H1 (cell line): ENCODE measurements at regions not wholly inside any gene's neighbourhood (a gene's known extent, or its start where the extent isn't known, plus 50 kb on each side); places are given as distances from the start of the nearest gene placed in this dataset.

Experiments used
- CTCF ChIA-PET: fragments of 300-600 bp; sonication (Branson Sonifier 250); formaldehyde crosslinking; loops from one replicate; lab custom pipeline; 2021; ENCODE audit not compliant: partially characterized antibody; lab: Charles Lee
- POLR2A ChIA-PET: fragments of 300-600 bp; sonication (Branson Sonifier 250); formaldehyde crosslinking; loops from one replicate; lab custom pipeline; 2021; ENCODE audit warnings: inconsistent platforms; ENCODE audit not compliant: partially characterized antibody; lab: Charles Lee
- DNase-seq, 2 experiments: peaks; one replicate each; pipeline versions ENCODE4 v3.0.0 to v3.0.0-alpha.2; 2010 to 2022; ENCODE audit warnings: low spot score in 2 of 2, low read depth in 1 of 2, mixed read lengths in 1 of 2
- FAIRE-seq: peaks from 2 replicates; lab custom pipeline; 2011; peaks lifted over from hg19 to GRCh38; lab: Jason Lieb, UNC
- H2AFZ ChIP-seq: 2 replicates; pipeline ENCODE4 v1.8.1; 2012; ENCODE audit warnings: low read length, inconsistent platforms
- H2AK5ac ChIP-seq: 2 replicates; pipeline ENCODE4 v1.6.1; 2013; ENCODE audit warnings: low read depth, low read length
- H2BK120ac ChIP-seq: replicated peaks from 2 replicates; pipeline ENCODE3; 2013; ENCODE audit warnings: low read depth, low read length, inconsistent platforms
- H2BK12ac ChIP-seq: 2 replicates; pipeline ENCODE4 v1.6.1; 2013; ENCODE audit warnings: low read depth, low read length
- H2BK15ac ChIP-seq: 2 replicates; pipeline ENCODE4 v1.6.1; 2013; ENCODE audit warnings: low read length
- H2BK20ac ChIP-seq: 2 replicates; pipeline ENCODE4 v1.6.1; 2013; ENCODE audit warnings: low read length
- H2BK5ac ChIP-seq: 2 replicates; pipeline ENCODE4 v1.6.1; 2013; ENCODE audit warnings: low read depth, low read length
- H3K14ac ChIP-seq: 2 replicates; pipeline ENCODE4 v1.6.1; 2013; ENCODE audit warnings: inconsistent platforms; ENCODE audit not compliant: insufficient read length
- H3K18ac ChIP-seq: 2 replicates; pipeline ENCODE4 v1.6.1; 2013; ENCODE audit warnings: low read length; ENCODE audit errors: extremely low read depth
- H3K23ac ChIP-seq: 2 replicates; pipeline ENCODE4 v1.6.1; 2013; ENCODE audit warnings: inconsistent platforms; ENCODE audit not compliant: insufficient read length
- H3K23me2 ChIP-seq: 2 replicates; pipeline ENCODE4 v1.6.1; 2013; ENCODE audit warnings: low read depth, low read length
- H3K27ac ChIP-seq: 2 replicates; pipeline ENCODE4 v1.6.1; 2011; ENCODE audit warnings: low read depth, low read length, inconsistent platforms
- H3K27me3 ChIP-seq, 4 experiments: replicated peaks in 1 of 4; 1 replicate in 1 of 4; 2 replicates in 3 of 4; pipeline versions ENCODE4 v1.6.1 to v1.8.1; 2011 to 2013; ENCODE audit warnings: low read length in 3 of 4, mild to moderate bottlenecking in 3 of 4, inconsistent platforms in 2 of 4, mixed read lengths in 2 of 4, moderate library complexity in 1 of 4; ENCODE audit not compliant: control insufficient read depth in 3 of 4, insufficient read depth in 3 of 4; ENCODE audit errors: extremely low read depth in 1 of 4
- H3K36me3 ChIP-seq, 4 experiments: 2 replicates each; pipeline versions ENCODE4 v1.6.1 to v1.8.1; 2011 to 2013; ENCODE audit warnings: mild to moderate bottlenecking in 4 of 4, low read length in 3 of 4, moderate library complexity in 2 of 4, control low read depth in 1 of 4, inconsistent platforms in 1 of 4; ENCODE audit not compliant: insufficient read depth in 4 of 4, control insufficient read depth in 2 of 4
- H3K4ac ChIP-seq: replicated peaks from 2 replicates; pipeline ENCODE3; 2013; ENCODE audit warnings: low read length, low read depth, mixed read lengths, inconsistent platforms; ENCODE audit not compliant: insufficient read length
- H3K4me1 ChIP-seq, 4 experiments: replicated peaks in 1 of 4; 1 replicate in 1 of 4; 2 replicates in 3 of 4; pipeline versions ENCODE4 v1.6.1 to v1.8.1; 2011 to 2013; ENCODE audit warnings: low read length in 3 of 4, inconsistent platforms in 2 of 4, mixed read lengths in 1 of 4; ENCODE audit not compliant: insufficient read depth in 4 of 4, control insufficient read depth in 3 of 4
- H3K4me2 ChIP-seq, 2 experiments: 2 replicates each; pipeline versions ENCODE4 v1.6.1 to v1.8.1; 2011 to 2013; ENCODE audit warnings: low read depth in 2 of 2, low read length in 2 of 2, control low read depth in 1 of 2, inconsistent platforms in 1 of 2, mild to moderate bottlenecking in 1 of 2; ENCODE audit not compliant: insufficient read depth in 1 of 2
- H3K4me3 ChIP-seq, 4 experiments: fragments of 200-600, 300-600 bp in 1 of 4; sonication (generic), shearing (Covaris generic), sonication (Bioruptor Twin) in 1 of 4; 2 replicates each; pipeline versions ENCODE4 v1.5.1 to v1.8.1; 2011 to 2016; ENCODE audit warnings: low read length in 4 of 4, low read depth in 3 of 4, control low read depth in 2 of 4, inconsistent platforms in 2 of 4, mild to moderate bottlenecking in 2 of 4, mixed read lengths in 1 of 4, moderate library complexity in 1 of 4; ENCODE audit not compliant: insufficient read depth in 2 of 4; ENCODE audit errors: extremely low read depth in 1 of 4
- H3K56ac ChIP-seq: replicated peaks from 2 replicates; pipeline ENCODE3; 2013; ENCODE audit warnings: low read depth, mild to moderate bottlenecking, mixed read lengths, low read length, inconsistent platforms; ENCODE audit not compliant: insufficient read length
- H3K79me1 ChIP-seq: 2 replicates; pipeline ENCODE4 v1.6.1; 2013; ENCODE audit warnings: low read depth, low read length, control low read depth
- H3K79me2 ChIP-seq, 2 experiments: 2 replicates each; pipeline versions ENCODE4 v1.6.1 to v1.8.1; 2012 to 2013; ENCODE audit warnings: low read length in 2 of 2, mild to moderate bottlenecking in 2 of 2, inconsistent platforms in 1 of 2; ENCODE audit not compliant: insufficient read depth in 2 of 2, control insufficient read depth in 1 of 2
- H3K9ac ChIP-seq, 4 experiments: replicated peaks in 1 of 4; 1 replicate in 1 of 4; 2 replicates in 3 of 4; pipeline versions ENCODE4 v1.6.1 to v1.8.1; 2011 to 2013; ENCODE audit warnings: low read depth in 3 of 4, low read length in 3 of 4, control low read depth in 2 of 4, mild to moderate bottlenecking in 2 of 4, moderate library complexity in 2 of 4, inconsistent platforms in 1 of 4; ENCODE audit errors: extremely low read depth in 1 of 4
- H3K9me3 ChIP-seq, 2 experiments: 2 replicates each; pipeline versions ENCODE4 v1.6.1 to v1.8.1; 2012 to 2013; ENCODE audit warnings: mild to moderate bottlenecking in 2 of 2, moderate library complexity in 2 of 2, control low read depth in 1 of 2, inconsistent platforms in 1 of 2, low read depth in 1 of 2, low read length in 1 of 2, mixed read lengths in 1 of 2; ENCODE audit not compliant: insufficient read depth in 2 of 2
- H4K20me1 ChIP-seq, 2 experiments: replicated peaks in 1 of 2; 2 replicates each; pipeline versions ENCODE3 to v1.8.1; 2011 to 2013; ENCODE audit warnings: inconsistent platforms in 2 of 2, low read length in 2 of 2, mild to moderate bottlenecking in 1 of 2; ENCODE audit not compliant: insufficient read depth in 2 of 2, control insufficient read depth in 1 of 2
- H4K5ac ChIP-seq: 2 replicates; pipeline ENCODE4 v1.6.1; 2013; ENCODE audit warnings: low read length, low read depth, mixed read lengths, inconsistent platforms; ENCODE audit not compliant: insufficient read length
- H4K8ac ChIP-seq: 2 replicates; pipeline ENCODE4 v1.8.0; 2013; ENCODE audit warnings: mild to moderate bottlenecking, moderate library complexity, low read length, inconsistent platforms; ENCODE audit not compliant: insufficient read depth; ENCODE audit errors: extremely low read depth
- H4K91ac ChIP-seq: replicated peaks from 2 replicates; pipeline ENCODE3; 2013; ENCODE audit warnings: low read length, mixed read lengths, inconsistent platforms; ENCODE audit not compliant: insufficient read length
- ASH2L ChIP-seq: fragments of 200-600, 300-600 bp; sonication (generic); IDR thresholded peaks from one replicate; pipeline ENCODE4 v1.7.1; 2017; ENCODE audit warnings: low read length
- CBX8 ChIP-seq: fragments of 300-800, 300-1000 bp; sonication (generic); IDR thresholded peaks from 2 replicates; pipeline ENCODE4 v1.7.1; 2016; ENCODE audit warnings: low read depth, low read length, borderline replicate concordance
- GABPA ChIP-seq: IDR thresholded peaks from 2 replicates; pipeline ENCODE4 v1.6.1; 2011; ENCODE audit warnings: mild to moderate bottlenecking, low read length, moderate library complexity, borderline replicate concordance; ENCODE audit not compliant: insufficient read depth
- WGBS, 2 experiments: shearing (Covaris generic) in 1 of 2; methylation state at CpG; one replicate each; pipeline versions ENCODE4 v1.1.6 to v1.1.7; 2013 to 2015; ENCODE audit warnings: low lambda C conversion rate in 2 of 2, mixed read lengths in 2 of 2, inconsistent platforms in 1 of 2, low coverage in 1 of 2, missing lambda C conversion rate in 1 of 2; ENCODE audit not compliant: insufficient replicate concordance in 2 of 2, insufficient coverage in 1 of 2, insufficient read length in 1 of 2; ENCODE audit errors: extremely low coverage in 1 of 2, missing lambda C conversion rate in 1 of 2; 5-methylcytosine and 5-hydroxymethylcytosine counted together

DNA sequence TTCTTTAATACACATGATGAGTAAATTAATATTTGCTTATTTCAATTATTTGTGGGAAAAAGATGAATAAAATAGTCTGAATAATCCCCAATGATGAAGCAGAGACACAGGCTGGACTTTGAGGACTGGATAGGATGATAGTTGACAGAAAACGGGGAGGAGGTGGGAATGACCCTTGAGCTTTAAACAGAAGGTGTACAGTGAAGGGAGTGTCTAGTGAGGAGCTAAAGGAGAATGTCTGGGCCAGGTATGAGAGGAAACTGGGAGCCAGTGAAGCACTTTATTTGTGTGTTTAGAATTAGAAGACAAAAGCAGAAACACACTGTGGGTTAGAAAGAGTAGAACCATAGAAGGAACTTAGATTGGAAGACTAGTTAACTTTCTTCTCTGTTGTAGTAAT is 230.4 kb upstream of the CA10 start:
- H2BK5ac ChIP-seq = no peak overlapping the region
- H3K18ac ChIP-seq = no peak overlapping the region
- whole genome bisulfite sequencing, 2 experiments = 79% methylated on average over 1 of the region's 1 CpG; no CpG with 5 or more reads in 1 of the 2 experiments
- H2AFZ ChIP-seq = no peak overlapping the region
- H3K14ac ChIP-seq = no peak overlapping the region
- H4K91ac ChIP-seq = no peak overlapping the region
- H3K4me3 ChIP-seq = no peak overlapping the region
- DNase-seq (no peak), FAIRE-seq (no peak)
- no peak overlapping the region for H2BK12ac ChIP-seq
- no peak overlapping the region for H4K8ac ChIP-seq
- ChIA-PET POLR2A (no interaction called here), CTCF (interaction anchor here (0.6 kb wide), 1 partner anchor 1575 kb away, joined by 3 read pairs; no protein-coding TSS in a partner anchor)
- no peaks in the 10 kb centered on the region for H3K27me3 ChIP-seq
- H3K79me2 ChIP-seq = no peaks in the 10 kb centered on the region
- no peaks in the 10 kb centered on the region for H3K36me3 ChIP-seq
- no peak for TF ChIP-seq GABPA
- no peak for TF ChIP-seq CBX8
- no peak for TF ChIP-seq ASH2L
- no peaks in the 10 kb centered on the region for H3K9me3 ChIP-seq
- H2AK5ac ChIP-seq = no peak overlapping the region
- H3K56ac ChIP-seq = no peak overlapping the region
- H3K79me1 ChIP-seq = no peaks in the 10 kb centered on the region
- no peaks in the 10 kb centered on the region for H3K23me2 ChIP-seq
- no peak overlapping the region for H2BK120ac ChIP-seq
- no peak overlapping the region for H4K5ac ChIP-seq
- H3K9ac ChIP-seq = no peak overlapping the region
- no peak overlapping the region for H3K27ac ChIP-seq
- H3K4ac ChIP-seq = no peak overlapping the region
- no peaks in the 10 kb centered on the region for H4K20me1 ChIP-seq
- no peak overlapping the region for H3K23ac ChIP-seq
- H3K4me2 ChIP-seq = no peak overlapping the region
- H2BK20ac ChIP-seq = no peak overlapping the region
- H3K4me1 ChIP-seq = no peaks in the 10 kb centered on the region
- H2BK15ac ChIP-seq = no peak overlapping the region
